K562 (cell line): ENCODE measurements at regions not wholly inside any gene's neighbourhood (a gene's known extent, or its start where the extent isn't known, plus 50 kb on each side); places are given as distances from the start of the nearest gene placed in this dataset.

Source experiments
- ARNT ChIP-seq, 2 experiments: fragments of 450-650 bp; IDR thresholded peaks; 2 replicates each; pipeline ENCODE4 v1.6.1; 2016; ENCODE audit warnings: mild to moderate bottlenecking in 1 of 2
- BRD4 ChIP-seq: fragments of 200-600 bp; sonication (generic); IDR thresholded peaks from 2 replicates; pipeline ENCODE4 v1.6.1; 2017; ENCODE audit warnings: inconsistent platforms
- CBX3 ChIP-seq, 2 experiments: IDR thresholded peaks; 1 replicate in 1 of 2; 2 replicates in 1 of 2; pipeline ENCODE4 v1.6.1; 2012; ENCODE audit warnings: inconsistent platforms in 2 of 2, low read length in 2 of 2, borderline replicate concordance in 1 of 2, control low read depth in 1 of 2
- CEBPZ ChIP-seq: fragments of 150-350 bp; IDR thresholded peaks from 2 replicates; pipeline ENCODE4 v1.6.1; 2014; ENCODE audit warnings: low read depth, mild to moderate bottlenecking, low read length, borderline replicate concordance
- ELK1 ChIP-seq: sonication (generic); formaldehyde crosslinking; IDR thresholded peaks from 2 replicates; pipeline ENCODE4 v1.8.1; 2022; ENCODE audit warnings: missing genetic modification reagents
- EZH2 ChIP-seq: IDR thresholded peaks from 2 replicates; pipeline ENCODE4 v1.6.1; 2012; ENCODE audit warnings: low read depth, mild to moderate bottlenecking, inconsistent platforms, low read length, borderline replicate concordance
- GTF2F1 ChIP-seq: IDR thresholded peaks from 2 replicates; pipeline ENCODE4 v1.6.1; 2011; ENCODE audit warnings: low read depth, low read length, improper control_type of control experiment
- HNRNPH1 ChIP-seq: fragments of 200-400 bp; formaldehyde crosslinking; optimal IDR thresholded peaks from 2 replicates; pipeline ENCODE3; 2017; ENCODE audit warnings: low read depth, mild to moderate bottlenecking, low read length, moderate library complexity
- SP1 ChIP-seq: sonication (generic); formaldehyde crosslinking; IDR thresholded peaks from 2 replicates; pipeline ENCODE4 v1.8.1; 2022; ENCODE audit warnings: mild to moderate bottlenecking, missing genetic modification reagents
- ZBTB1 ChIP-seq: sonication (generic); formaldehyde crosslinking; IDR thresholded peaks from 2 replicates; pipeline ENCODE4 v1.8.1; 2023; ENCODE audit warnings: missing genetic modification reagents, low read depth, mild to moderate bottlenecking, borderline replicate concordance
- ZNF695 ChIP-seq: fragments of 450-650 bp; formaldehyde crosslinking; IDR thresholded peaks from 2 replicates; pipeline ENCODE4 v1.4.0; 2020; ENCODE audit warnings: mild to moderate bottlenecking, moderate library complexity
- ZNF76 ChIP-seq: fragments of 250-450 bp; sonication (Bioruptor Pico); IDR thresholded peaks from 2 replicates; pipeline ENCODE4 v1.4.0; 2020; ENCODE audit warnings: mild to moderate bottlenecking, moderate library complexity, borderline replicate concordance
- TF ChIP-seq, protein P1 (sequence below), 2 experiments: fragments of 450-650 bp in 1 of 2; sonication (generic) in 1 of 2; formaldehyde crosslinking in 1 of 2; IDR thresholded peaks; 2 replicates each; pipeline versions ENCODE4 v1.7.1 to v1.9.0; 2016 to 2022; ENCODE audit warnings: inconsistent platforms in 1 of 2, mild to moderate bottlenecking in 1 of 2, missing genetic modification reagents in 1 of 2
- TF ChIP-seq, protein P2 (sequence below), 3 experiments: IDR thresholded peaks in 2 of 3; conservative IDR thresholded peaks in 1 of 3; 2 replicates each; pipeline ENCODE4 v1.5.1; 2011 to 2012; ENCODE audit warnings: low read length in 3 of 3, mild to moderate bottlenecking in 3 of 3, control low read depth in 2 of 3, improper control_type of control experiment in 1 of 3, inconsistent platforms in 1 of 3, low read depth in 1 of 3, mixed read lengths in 1 of 3, moderate library complexity in 1 of 3; ENCODE audit not compliant: insufficient read depth in 2 of 3

GRCh38 chr4:160082432-160083207 lies 979.7 kb downstream of the RAPGEF2 start:
- TF ChIP-seq BRD4: no peak
- TF ChIP-seq EZH2: no peak
- no peak for TF ChIP-seq GTF2F1
- no peak for TF ChIP-seq ZNF695
- no peak for TF ChIP-seq CEBPZ
- TF ChIP-seq HNRNPH1: no peak
- TF ChIP-seq, protein P1, sequence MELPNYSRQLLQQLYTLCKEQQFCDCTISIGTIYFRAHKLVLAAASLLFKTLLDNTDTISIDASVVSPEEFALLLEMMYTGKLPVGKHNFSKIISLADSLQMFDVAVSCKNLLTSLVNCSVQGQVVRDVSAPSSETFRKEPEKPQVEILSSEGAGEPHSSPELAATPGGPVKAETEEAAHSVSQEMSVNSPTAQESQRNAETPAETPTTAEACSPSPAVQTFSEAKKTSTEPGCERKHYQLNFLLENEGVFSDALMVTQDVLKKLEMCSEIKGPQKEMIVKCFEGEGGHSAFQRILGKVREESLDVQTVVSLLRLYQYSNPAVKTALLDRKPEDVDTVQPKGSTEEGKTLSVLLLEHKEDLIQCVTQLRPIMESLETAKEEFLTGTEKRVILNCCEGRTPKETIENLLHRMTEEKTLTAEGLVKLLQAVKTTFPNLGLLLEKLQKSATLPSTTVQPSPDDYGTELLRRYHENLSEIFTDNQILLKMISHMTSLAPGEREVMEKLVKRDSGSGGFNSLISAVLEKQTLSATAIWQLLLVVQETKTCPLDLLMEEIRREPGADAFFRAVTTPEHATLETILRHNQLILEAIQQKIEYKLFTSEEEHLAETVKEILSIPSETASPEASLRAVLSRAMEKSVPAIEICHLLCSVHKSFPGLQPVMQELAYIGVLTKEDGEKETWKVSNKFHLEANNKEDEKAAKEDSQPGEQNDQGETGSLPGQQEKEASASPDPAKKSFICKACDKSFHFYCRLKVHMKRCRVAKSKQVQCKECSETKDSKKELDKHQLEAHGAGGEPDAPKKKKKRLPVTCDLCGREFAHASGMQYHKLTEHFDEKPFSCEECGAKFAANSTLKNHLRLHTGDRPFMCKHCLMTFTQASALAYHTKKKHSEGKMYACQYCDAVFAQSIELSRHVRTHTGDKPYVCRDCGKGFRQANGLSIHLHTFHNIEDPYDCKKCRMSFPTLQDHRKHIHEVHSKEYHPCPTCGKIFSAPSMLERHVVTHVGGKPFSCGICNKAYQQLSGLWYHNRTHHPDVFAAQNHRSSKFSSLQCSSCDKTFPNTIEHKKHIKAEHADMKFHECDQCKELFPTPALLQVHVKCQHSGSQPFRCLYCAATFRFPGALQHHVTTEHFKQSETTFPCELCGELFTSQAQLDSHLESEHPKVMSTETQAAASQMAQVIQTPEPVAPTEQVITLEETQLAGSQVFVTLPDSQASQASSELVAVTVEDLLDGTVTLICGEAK (IDR thresholded peaks at IDR 0.05): no peak
- TF ChIP-seq, protein P1 (CRISPR knock-in tag; IDR thresholded peaks at IDR 0.05): no peak
- TF ChIP-seq CBX3 (IDR thresholded peaks at IDR 0.05; ENCODE audit: borderline replicate concordance in 1 of 2, low read length in 2 of 2): no peak
- TF ChIP-seq, protein P2, sequence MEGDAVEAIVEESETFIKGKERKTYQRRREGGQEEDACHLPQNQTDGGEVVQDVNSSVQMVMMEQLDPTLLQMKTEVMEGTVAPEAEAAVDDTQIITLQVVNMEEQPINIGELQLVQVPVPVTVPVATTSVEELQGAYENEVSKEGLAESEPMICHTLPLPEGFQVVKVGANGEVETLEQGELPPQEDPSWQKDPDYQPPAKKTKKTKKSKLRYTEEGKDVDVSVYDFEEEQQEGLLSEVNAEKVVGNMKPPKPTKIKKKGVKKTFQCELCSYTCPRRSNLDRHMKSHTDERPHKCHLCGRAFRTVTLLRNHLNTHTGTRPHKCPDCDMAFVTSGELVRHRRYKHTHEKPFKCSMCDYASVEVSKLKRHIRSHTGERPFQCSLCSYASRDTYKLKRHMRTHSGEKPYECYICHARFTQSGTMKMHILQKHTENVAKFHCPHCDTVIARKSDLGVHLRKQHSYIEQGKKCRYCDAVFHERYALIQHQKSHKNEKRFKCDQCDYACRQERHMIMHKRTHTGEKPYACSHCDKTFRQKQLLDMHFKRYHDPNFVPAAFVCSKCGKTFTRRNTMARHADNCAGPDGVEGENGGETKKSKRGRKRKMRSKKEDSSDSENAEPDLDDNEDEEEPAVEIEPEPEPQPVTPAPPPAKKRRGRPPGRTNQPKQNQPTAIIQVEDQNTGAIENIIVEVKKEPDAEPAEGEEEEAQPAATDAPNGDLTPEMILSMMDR (IDR thresholded peaks at IDR 0.05 in 2 of 3, conservative IDR thresholded peaks at IDR 0.05 in 1 of 3; ENCODE audit: insufficient read depth in 2 of 3, low read depth in 1 of 3, low read length in 3 of 3): no peak
- no peak for TF ChIP-seq ZNF76
- TF ChIP-seq SP1 (CRISPR knock-in tag): no peak
- TF ChIP-seq ARNT (IDR thresholded peaks at IDR 0.05): no peak
- TF ChIP-seq ZBTB1 (CRISPR knock-in tag): no peak
- TF ChIP-seq ELK1: no peak
